SU-DHL-6 (cell line): ENCODE measurements at regions not wholly inside any gene's neighbourhood (a gene's known extent, or its start where the extent isn't known, plus 50 kb on each side); places are given as distances from the start of the nearest gene placed in this dataset.

Experiments
- H2AFZ ChIP-seq: fragments of 200-600 bp; sonication (generic); 2 replicates; pipeline ENCODE4 v1.6.1; 2014; ENCODE audit warnings: low read depth, mild to moderate bottlenecking, moderate library complexity, mixed read lengths, antibody characterized with exemption, low read length; ENCODE audit not compliant: severe bottlenecking
- H3F3A ChIP-seq: fragments of 200-600 bp; shearing (Covaris generic); 2 replicates; pipeline ENCODE4 v1.6.0; 2016; ENCODE audit warnings: antibody characterized with exemption, mild to moderate bottlenecking; ENCODE audit not compliant: insufficient read depth
- H3K27ac ChIP-seq: fragments of 200-600 bp; sonication (generic); 2 replicates; pipeline ENCODE4 v1.5.1; 2016; ENCODE audit warnings: low read depth, mild to moderate bottlenecking, low read length, moderate library complexity, mixed read lengths
- H3K27me3 ChIP-seq: fragments of 200-600 bp; sonication (generic), shearing (Covaris generic); 2 replicates; pipeline ENCODE4 v1.6.0; 2014; ENCODE audit warnings: mild to moderate bottlenecking, low read length
- H3K36me3 ChIP-seq: fragments of 200-600 bp; sonication (generic); 2 replicates; pipeline ENCODE4 v1.6.1; 2014; ENCODE audit warnings: mild to moderate bottlenecking, low read length, mixed read lengths
- H3K4me2 ChIP-seq: fragments of 300-600, 200-600 bp; shearing (Covaris generic), sonication (generic); 2 replicates; pipeline ENCODE4 v1.6.0; 2014; ENCODE audit warnings: low read length, low read depth, mild to moderate bottlenecking; ENCODE audit not compliant: poor library complexity, severe bottlenecking
- H3K4me3 ChIP-seq: fragments of 200-600 bp; sonication (generic); 2 replicates; pipeline ENCODE4 v1.5.1; 2014; ENCODE audit warnings: antibody characterized with exemption, low read length, mild to moderate bottlenecking, mixed read lengths; ENCODE audit not compliant: insufficient read depth, poor library complexity, severe bottlenecking
- H3K79me2 ChIP-seq: fragments of 200-600 bp; sonication (generic); 2 replicates; pipeline ENCODE4 v1.6.1; 2014; ENCODE audit warnings: mild to moderate bottlenecking, low read length, moderate library complexity; ENCODE audit not compliant: insufficient read depth
- H3K9ac ChIP-seq: fragments of 200-600 bp; sonication (generic); 2 replicates; pipeline ENCODE4 v1.7.0; 2014; ENCODE audit warnings: mild to moderate bottlenecking, low read length
- H3K9me2 ChIP-seq: fragments of 200-600 bp; sonication (generic); replicated peaks from 2 replicates; pipeline ENCODE4 v1.6.1; 2014; ENCODE audit warnings: low read length; ENCODE audit not compliant: insufficient read depth
- H3K9me3 ChIP-seq: fragments of 200-600 bp; sonication (generic); 2 replicates; pipeline ENCODE4 v1.6.1; 2014; ENCODE audit warnings: low read length, mixed read lengths; ENCODE audit not compliant: insufficient read depth
- H4K20me1 ChIP-seq: fragments of 200-600 bp; sonication (generic); 2 replicates; pipeline ENCODE4 v1.6.1; 2014; ENCODE audit warnings: low read depth, mild to moderate bottlenecking, antibody characterized with exemption, low read length, moderate library complexity, mixed read lengths
- EZH2phosphoT487 ChIP-seq: fragments of 200-600 bp; sonication (generic), shearing (Covaris generic); conservative IDR thresholded peaks from 2 replicates; pipeline ENCODE4 v1.6.1; 2018; ENCODE audit warnings: mild to moderate bottlenecking, antibody characterized with exemption, low read length, moderate library complexity, mixed read lengths
- TF ChIP-seq, protein P1 (sequence below): fragments of 200-600 bp; sonication (generic); IDR thresholded peaks from one replicate; pipeline ENCODE4 v1.5.1; 2017; ENCODE audit warnings: antibody characterized with exemption, mild to moderate bottlenecking, low read length, moderate library complexity; ENCODE audit not compliant: insufficient read depth, poor library complexity, severe bottlenecking

DNA sequence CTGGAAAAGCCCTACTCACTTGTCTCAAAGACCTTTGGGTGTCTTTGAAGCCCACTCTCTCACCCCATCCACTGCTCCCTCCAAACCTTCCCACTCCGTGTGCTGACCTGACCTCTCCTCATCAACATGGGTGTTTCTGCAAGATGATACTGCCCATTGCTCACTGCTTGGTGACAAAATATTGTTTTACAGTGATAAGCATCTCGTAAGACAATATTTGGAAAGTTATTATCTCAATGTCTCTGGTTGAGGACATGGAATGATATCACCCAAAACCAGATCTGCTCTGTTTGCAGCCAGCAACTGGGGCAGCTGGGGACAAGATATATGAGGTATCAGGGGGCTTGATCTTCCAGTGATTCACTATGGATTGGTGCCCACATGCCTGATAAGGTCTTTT lies 195.8 kb downstream of the SALL1 start:
- H3K36me3 ChIP-seq = no peaks in the 10 kb centered on the region
- TF ChIP-seq, protein P1, sequence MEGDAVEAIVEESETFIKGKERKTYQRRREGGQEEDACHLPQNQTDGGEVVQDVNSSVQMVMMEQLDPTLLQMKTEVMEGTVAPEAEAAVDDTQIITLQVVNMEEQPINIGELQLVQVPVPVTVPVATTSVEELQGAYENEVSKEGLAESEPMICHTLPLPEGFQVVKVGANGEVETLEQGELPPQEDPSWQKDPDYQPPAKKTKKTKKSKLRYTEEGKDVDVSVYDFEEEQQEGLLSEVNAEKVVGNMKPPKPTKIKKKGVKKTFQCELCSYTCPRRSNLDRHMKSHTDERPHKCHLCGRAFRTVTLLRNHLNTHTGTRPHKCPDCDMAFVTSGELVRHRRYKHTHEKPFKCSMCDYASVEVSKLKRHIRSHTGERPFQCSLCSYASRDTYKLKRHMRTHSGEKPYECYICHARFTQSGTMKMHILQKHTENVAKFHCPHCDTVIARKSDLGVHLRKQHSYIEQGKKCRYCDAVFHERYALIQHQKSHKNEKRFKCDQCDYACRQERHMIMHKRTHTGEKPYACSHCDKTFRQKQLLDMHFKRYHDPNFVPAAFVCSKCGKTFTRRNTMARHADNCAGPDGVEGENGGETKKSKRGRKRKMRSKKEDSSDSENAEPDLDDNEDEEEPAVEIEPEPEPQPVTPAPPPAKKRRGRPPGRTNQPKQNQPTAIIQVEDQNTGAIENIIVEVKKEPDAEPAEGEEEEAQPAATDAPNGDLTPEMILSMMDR = no peak
- no peak for TF ChIP-seq EZH2phosphoT487
- H3K4me2 ChIP-seq = no peak overlapping the region
- H3K4me3 ChIP-seq = no peak overlapping the region
- no peaks in the 10 kb centered on the region for H3K9me2 ChIP-seq
- H3F3A ChIP-seq = no peaks in the 10 kb centered on the region
- H3K27ac ChIP-seq = no peak overlapping the region
- H3K9ac ChIP-seq = no peak overlapping the region
- H3K79me2 ChIP-seq = no peaks in the 10 kb centered on the region
- H2AFZ ChIP-seq = no peak overlapping the region
- no peaks in the 10 kb centered on the region for H3K9me3 ChIP-seq
- H3K27me3 ChIP-seq = no peaks in the 10 kb centered on the region
- H4K20me1 ChIP-seq = no peaks in the 10 kb centered on the region

DNA sequence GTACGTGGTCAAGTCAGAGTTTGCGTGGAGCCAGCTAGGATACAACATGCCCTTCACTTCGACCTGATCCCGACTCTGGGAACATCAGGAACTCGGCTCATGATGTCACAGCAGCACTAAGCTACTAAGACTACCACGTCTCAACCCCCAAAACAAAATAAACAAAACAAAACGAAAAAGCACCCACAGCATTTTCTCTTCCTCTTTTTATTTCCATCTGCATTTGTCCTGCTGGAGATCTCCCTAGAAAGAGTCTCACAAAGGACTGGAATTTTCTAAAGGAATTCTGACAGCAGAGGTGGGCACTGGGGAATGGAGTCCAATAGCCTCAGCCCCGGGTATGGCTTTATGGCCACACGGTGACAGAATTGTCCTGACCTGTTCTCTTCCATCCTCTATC lies 196.6 kb downstream of the SALL1 start:
- H3K36me3 ChIP-seq = no peaks in the 10 kb centered on the region
- no peaks in the 10 kb centered on the region for H3K79me2 ChIP-seq
- no peaks in the 10 kb centered on the region for H3F3A ChIP-seq
- H4K20me1 ChIP-seq = no peaks in the 10 kb centered on the region
- no peak overlapping the region for H3K27ac ChIP-seq
- H3K4me2 ChIP-seq = no peak overlapping the region
- no peaks in the 10 kb centered on the region for H3K9me2 ChIP-seq
- H3K9me3 ChIP-seq = no peaks in the 10 kb centered on the region
- no peaks in the 10 kb centered on the region for H3K27me3 ChIP-seq
- H2AFZ ChIP-seq = no peak overlapping the region
- no peak overlapping the region for H3K9ac ChIP-seq
- no peak overlapping the region for H3K4me3 ChIP-seq
- TF ChIP-seq, protein P1 = no peak
- TF ChIP-seq EZH2phosphoT487 = no peak

DNA sequence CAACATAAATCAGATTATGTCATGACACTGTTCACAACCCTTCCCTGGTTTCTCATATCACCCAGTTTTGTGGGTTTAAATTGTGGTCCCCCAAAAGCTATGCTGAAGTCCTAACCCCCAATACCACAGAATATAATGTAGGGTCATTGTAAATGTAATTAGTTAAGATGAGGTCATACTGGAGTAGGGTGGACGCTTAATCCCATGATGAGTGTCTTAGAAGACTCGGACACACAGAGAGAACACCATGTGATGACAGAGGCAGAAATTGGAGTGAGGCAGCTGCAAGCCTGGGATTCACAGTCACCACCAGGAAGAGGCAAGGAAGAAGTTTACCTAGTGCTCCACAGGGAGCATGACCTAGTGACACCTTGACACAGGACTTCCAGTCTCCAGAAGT lies 197.8 kb downstream of the SALL1 start:
- Histone ChIP-seq H3F3A (no peaks in the 10 kb centered on the region), H3K9me2 (no peaks in the 10 kb centered on the region), H3K36me3 (no peaks in the 10 kb centered on the region), H3K27me3 (no peaks in the 10 kb centered on the region), H2AFZ (no peak overlapping the region), H3K4me2 (no peak overlapping the region), H3K9me3 (no peaks in the 10 kb centered on the region), H3K4me3 (no peak overlapping the region), H3K27ac (no peak overlapping the region), H3K9ac (no peak overlapping the region), H3K79me2 (no peaks in the 10 kb centered on the region), H4K20me1 (no peaks in the 10 kb centered on the region)
- TF ChIP-seq EZH2phosphoT487 = no peak
- TF ChIP-seq, protein P1 = no peak
